Esophagus muscularis mucosa (tissue), 4 donors: ENCODE measurements at regions not wholly inside any gene's neighbourhood (a gene's known extent, or its start where the extent isn't known, plus 50 kb on each side); places are given as distances from the start of the nearest gene placed in this dataset.

Source experiments
- DNase-seq: peaks from one replicate; pipeline ENCODE4 v3.0.0-alpha.2; 2017; ENCODE audit errors: extremely low spot score
- H3K27ac ChIP-seq, 4 donors: fragments of 200-600 bp; sonication (generic); replicated peaks in 1 of 4; 1 replicate in 3 of 4; 2 replicates in 1 of 4; pipeline ENCODE4 v1.5.1; 2016 to 2019; ENCODE audit warnings: mild to moderate bottlenecking in 1 of 4
- H3K27me3 ChIP-seq, 4 donors: fragments of 200-600 bp; sonication (generic); one replicate each; pipeline versions ENCODE4 v1.5.1 to v1.6.0; 2016 to 2019
- H3K36me3 ChIP-seq, 4 donors: fragments of 200-600 bp; sonication (generic); one replicate each; pipeline ENCODE4 v1.5.1; 2016 to 2019
- H3K4me1 ChIP-seq, 4 donors: fragments of 200-600 bp; sonication (generic); one replicate each; pipeline ENCODE4 v1.5.1; 2016 to 2019
- H3K4me3 ChIP-seq, 4 donors: fragments of 200-600 bp; sonication (generic); 1 replicate in 2 of 4; 2 replicates in 2 of 4; pipeline ENCODE4 v1.5.1; 2016 to 2019; ENCODE audit warnings: mild to moderate bottlenecking in 4 of 4, moderate library complexity in 1 of 4
- H3K9me3 ChIP-seq, 4 donors: fragments of 200-600 bp; sonication (generic); 1 replicate in 3 of 4; 2 replicates in 1 of 4; pipeline ENCODE4 v1.5.1; 2016 to 2019
- CTCF ChIP-seq, 3 experiments: fragments of 200-600 bp in 2 of 3; fragments of 450-650 bp in 1 of 3; sonication (generic) in 2 of 3; IDR thresholded peaks; one replicate each; pipeline ENCODE4 v1.5.1; 2017 to 2019; ENCODE audit warnings: antibody characterized with exemption in 3 of 3, mild to moderate bottlenecking in 2 of 3, moderate library complexity in 1 of 3
- EP300 ChIP-seq: sonication (generic); formaldehyde crosslinking; IDR thresholded peaks from one replicate; pipeline ENCODE4 v1.6.1; 2017; ENCODE audit warnings: antibody characterized with exemption
- POLR2A ChIP-seq: fragments of 450-650 bp; IDR thresholded peaks from one replicate; pipeline ENCODE4 v1.6.1; 2017; ENCODE audit warnings: antibody characterized with exemption, moderate library complexity, mild to moderate bottlenecking, low read depth
- POLR2AphosphoS5 ChIP-seq, 2 donors: sonication (generic); formaldehyde crosslinking; IDR thresholded peaks; one replicate each; pipeline ENCODE4 v1.6.1; 2017; ENCODE audit warnings: antibody characterized with exemption in 2 of 2
- WGBS: methylation state at CpG from one replicate; pipeline ENCODE4 v1.1.5; 2018; 5-methylcytosine and 5-hydroxymethylcytosine counted together
- intact Hi-C: fragments of 100-400 bp; cut with DNase I; formaldehyde crosslinking; loops from one replicate; pipeline ENCODE4 v1.15.1; 2023

DNA sequence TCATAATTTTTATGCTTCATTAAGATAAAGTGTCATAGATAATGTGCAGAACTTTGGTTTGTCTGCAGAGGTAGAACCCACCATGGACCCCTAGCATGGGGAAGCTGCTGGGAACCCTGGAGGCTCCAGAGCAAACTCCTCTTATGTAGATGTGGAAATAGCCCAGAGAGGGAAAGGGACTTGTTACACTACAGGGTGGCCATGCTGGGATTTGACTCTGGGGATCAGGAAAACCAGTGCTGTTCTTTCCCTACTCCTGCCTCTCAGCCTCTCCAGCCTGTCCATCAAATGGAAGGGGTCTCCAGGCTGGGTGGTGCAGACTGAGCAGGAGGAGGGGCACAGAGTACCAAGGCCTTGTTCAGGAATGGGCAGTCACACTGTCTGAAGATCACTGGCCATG, 54.2 kb downstream of the MSX1 start:
- Histone ChIP-seq H3K36me3 (no peaks in the 10 kb centered on the region), H3K9me3 (no peaks in the 10 kb centered on the region), H3K27ac (no peak overlapping the region), H3K4me1 (peaks cover 0 to 3% (median 0%) of the 10 kb centered on the region in 4 donors), H3K4me3 (no peak overlapping the region), H3K27me3 (peaks cover 0 to 10% (median 0%) of the 10 kb centered on the region in 4 donors)
- intact Hi-C loops = no loop called here
- DNase-seq = no peak
- TF ChIP-seq EP300 (no peak), POLR2A (no peak), CTCF (IDR thresholded peaks at IDR 0.05) (no peak), POLR2AphosphoS5 (IDR thresholded peaks at IDR 0.05) (no peak)

DNA sequence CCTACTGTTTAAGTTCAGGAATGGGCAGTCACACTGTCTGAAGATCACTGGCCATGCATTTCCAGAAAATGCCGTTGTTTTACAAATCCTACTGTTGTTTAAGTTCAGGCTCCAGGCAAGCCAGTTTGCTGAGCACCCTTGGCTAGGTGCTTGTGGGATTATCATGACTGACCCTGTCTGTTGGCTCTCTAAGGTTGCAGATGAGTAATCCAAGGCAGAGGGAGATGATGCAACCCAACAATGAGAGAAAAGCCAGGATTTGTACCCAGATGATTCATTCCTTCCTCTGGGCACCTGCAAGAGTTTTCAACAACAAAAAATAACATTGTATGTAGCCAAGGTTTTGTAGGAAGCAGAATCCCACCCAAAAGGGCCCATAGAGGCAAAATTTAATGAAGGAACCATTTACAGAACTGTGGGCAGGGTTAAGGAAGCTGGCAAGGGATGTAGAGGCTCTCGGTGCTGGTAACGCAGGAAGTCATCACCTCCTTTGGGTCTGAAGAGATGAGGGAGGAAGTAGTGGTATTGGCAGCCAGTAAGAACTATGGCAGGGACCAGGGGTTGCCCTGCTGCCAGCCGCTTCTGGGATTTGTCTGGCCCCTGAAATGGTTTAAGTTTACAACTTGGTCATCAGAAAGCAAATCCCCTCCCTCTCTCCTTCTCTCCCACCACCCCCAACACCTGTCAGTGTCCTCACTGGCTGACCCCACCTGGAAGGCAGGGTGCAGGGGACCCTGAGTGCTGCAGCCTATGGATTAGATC, 54.8 kb downstream of the MSX1 start:
- H3K4me3 ChIP-seq = no peak overlapping the region
- peaks cover 0 to 3% (median 0%) of the 10 kb centered on the region in 4 donors for H3K4me1 ChIP-seq
- TF ChIP-seq CTCF (IDR thresholded peaks at IDR 0.05) = no peak
- no peak for TF ChIP-seq POLR2A
- TF ChIP-seq POLR2AphosphoS5 (IDR thresholded peaks at IDR 0.05) = no peak
- no peaks in the 10 kb centered on the region for H3K9me3 ChIP-seq
- H3K36me3 ChIP-seq = no peaks in the 10 kb centered on the region
- no peak overlapping the region for H3K27ac ChIP-seq
- H3K27me3 ChIP-seq = peaks cover 0 to 10% (median 0%) of the 10 kb centered on the region in 4 donors
- no peak for DNase-seq
- intact Hi-C loops = no loop called here
- WGBS = 74% methylated on average over 4 of the region's 4 CpGs

- DNase-seq = no peak
- TF ChIP-seq POLR2A (no peak), CTCF (IDR thresholded peaks at IDR 0.05) (no peak), EP300 (no peak), POLR2AphosphoS5 (IDR thresholded peaks at IDR 0.05) (no peak)
- intact Hi-C loops = no loop called here
- Histone ChIP-seq H3K9me3 (no peaks in the 10 kb centered on the region), H3K4me1 (peaks cover 0 to 3% (median 0%) of the 10 kb centered on the region in 4 donors), H3K4me3 (no peak overlapping the region), H3K27ac (no peak overlapping the region), H3K27me3 (peaks cover 0 to 10% (median 0%) of the 10 kb centered on the region in 4 donors), H3K36me3 (no peaks in the 10 kb centered on the region)
- WGBS = 64% methylated on average over 2 of the region's 10 CpGs
Measured at GRCh38 chr4:4914965-4915845, 55.7 kb downstream of the MSX1 start.

GRCh38 chr4:4918067-4918466, 58.6 kb downstream of the MSX1 start:
- Histone ChIP-seq H3K27ac (no peak overlapping the region), H3K4me3 (no peak overlapping the region), H3K4me1 (peaks cover 0 to 3% (median 0%) of the 10 kb centered on the region in 4 donors), H3K36me3 (no peaks in the 10 kb centered on the region), H3K9me3 (no peaks in the 10 kb centered on the region), H3K27me3 (peaks cover 0 to 10% (median 0%) of the 10 kb centered on the region in 4 donors)
- DNase-seq = no peak
- WGBS = 40% methylated on average over 2 of the region's 2 CpGs
- TF ChIP-seq EP300 = no peak
- TF ChIP-seq POLR2AphosphoS5 (IDR thresholded peaks at IDR 0.05) = no peak
- intact Hi-C loops = no loop called here

- Histone ChIP-seq H3K27ac (no peak overlapping the region), H3K36me3 (no peaks in the 10 kb centered on the region), H3K4me1 (no peaks in the 10 kb centered on the region), H3K27me3 (peaks cover 0 to 16% (median 0%) of the 10 kb centered on the region in 4 donors), H3K4me3 (no peak overlapping the region), H3K9me3 (no peaks in the 10 kb centered on the region)
- WGBS = 80% methylated on average over 10 of the region's 11 CpGs
- intact Hi-C loops = no loop called here
- DNase-seq = no peak
- TF ChIP-seq POLR2AphosphoS5 (IDR thresholded peaks at IDR 0.05) (no peak), POLR2A (no peak), CTCF (IDR thresholded peaks at IDR 0.05) (no peak), EP300 (no peak)
Measured at GRCh38 chr4:4919927-4920326, 60.5 kb downstream of the MSX1 start.
